Activated CD8-positive, alpha-beta T cell treated with anti-CD3 and anti-CD28 coated beads, Interleukin-2, amount 10 ng/mL, durations not matched to agents 7 days and 5 days (primary cell): ENCODE measurements at regions not wholly inside any gene's neighbourhood (a gene's known extent, or its start where the extent isn't known, plus 50 kb on each side); places are given as distances from the start of the nearest gene placed in this dataset.

Experiments used
- ATAC-seq: fragments of 150-1000 bp; cut with Tn5 transposase; one replicate; pipeline ENCODE4 v1.10.0; 2021; ENCODE audit warnings: moderate library complexity
- CTCF ChIA-PET: fragments of 350-600 bp; sonication (Branson Sonifier 250); formaldehyde crosslinking; loops from one replicate; lab custom pipeline; 2021; ENCODE audit warnings: antibody characterized with exemption; lab: Charles Lee
- POLR2A ChIA-PET: fragments of 350-600 bp; sonication (Branson Sonifier 250); formaldehyde crosslinking; loops from one replicate; lab custom pipeline; 2021; ENCODE audit warnings: antibody characterized with exemption; lab: Charles Lee
- DNase-seq: peaks from one replicate; pipeline ENCODE4 v3.0.0-alpha.2; 2020
- H3K27ac Mint-ChIP-seq: one replicate; pipeline ENCODE4 v1.8.0; 2021; ENCODE audit warnings: mild to moderate bottlenecking, mixed read lengths
- H3K27me3 Mint-ChIP-seq: one replicate; pipeline ENCODE4 v1.8.0; 2021; ENCODE audit warnings: low read depth, mixed read lengths
- H3K36me3 Mint-ChIP-seq: one replicate; pipeline ENCODE4 v1.8.0; 2021; ENCODE audit warnings: low read depth, mixed read lengths
- H3K4me1 Mint-ChIP-seq: one replicate; pipeline ENCODE4 v1.8.0; 2021; ENCODE audit warnings: low read depth, mixed read lengths
- H3K4me3 Mint-ChIP-seq: one replicate; pipeline ENCODE4 v1.8.0; 2021; ENCODE audit warnings: mild to moderate bottlenecking, mixed read lengths
- H3K9me3 Mint-ChIP-seq: one replicate; pipeline ENCODE4 v1.8.0; 2022; ENCODE audit warnings: mixed read lengths; ENCODE audit not compliant: insufficient read depth

- Mint-ChIP-seq H3K27ac (no peak overlapping the region), H3K36me3 (no peaks in the 10 kb centered on the region), H3K4me1 (no peaks in the 10 kb centered on the region), H3K9me3 (no peaks in the 10 kb centered on the region), H3K4me3 (no peak overlapping the region), H3K27me3 (peaks cover 4% of the 10 kb centered on the region)
- no peak for ATAC-seq
- POLR2A ChIA-PET, result no interaction called here
- no peak for DNase-seq
- CTCF ChIA-PET, result interaction anchor here (1.0 kb wide), 1 partner anchor 29 kb away, joined by 3 read pairs; no protein-coding TSS in a partner anchor
These were observed 444.6 kb upstream of the CCDC196 start for GRCh38 chr14:66041582-66041981.

DNA sequence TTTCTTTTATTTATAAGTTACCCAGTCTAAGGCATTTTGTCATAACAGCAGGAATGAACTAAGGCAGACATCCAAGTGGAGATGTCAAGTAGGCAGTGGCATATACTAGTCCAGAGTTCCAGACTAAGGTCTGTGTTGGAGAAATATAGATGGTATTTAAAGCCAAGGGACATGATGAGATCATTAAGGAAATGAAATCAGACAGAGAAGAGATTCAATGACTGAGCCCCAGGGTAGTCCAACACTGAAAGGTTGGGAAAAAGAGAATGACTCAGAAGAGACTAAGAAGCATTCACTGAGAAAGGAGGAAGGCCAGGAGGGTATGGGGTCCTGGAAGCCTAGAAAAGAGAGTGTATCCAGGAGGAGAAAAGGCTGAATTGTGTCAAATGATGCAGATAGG, 442.2 kb upstream of the CCDC196 start:
- H3K4me1 Mint-ChIP-seq, result no peaks in the 10 kb centered on the region
- peaks cover 9% of the 10 kb centered on the region for H3K27me3 Mint-ChIP-seq
- H3K36me3 Mint-ChIP-seq, result no peaks in the 10 kb centered on the region
- POLR2A ChIA-PET, result no interaction called here
- DNase-seq, result no peak
- H3K27ac Mint-ChIP-seq, result no peak overlapping the region
- no peak for ATAC-seq
- no peaks in the 10 kb centered on the region for H3K9me3 Mint-ChIP-seq
- H3K4me3 Mint-ChIP-seq, result no peak overlapping the region
- CTCF ChIA-PET, result no interaction called here

DNA sequence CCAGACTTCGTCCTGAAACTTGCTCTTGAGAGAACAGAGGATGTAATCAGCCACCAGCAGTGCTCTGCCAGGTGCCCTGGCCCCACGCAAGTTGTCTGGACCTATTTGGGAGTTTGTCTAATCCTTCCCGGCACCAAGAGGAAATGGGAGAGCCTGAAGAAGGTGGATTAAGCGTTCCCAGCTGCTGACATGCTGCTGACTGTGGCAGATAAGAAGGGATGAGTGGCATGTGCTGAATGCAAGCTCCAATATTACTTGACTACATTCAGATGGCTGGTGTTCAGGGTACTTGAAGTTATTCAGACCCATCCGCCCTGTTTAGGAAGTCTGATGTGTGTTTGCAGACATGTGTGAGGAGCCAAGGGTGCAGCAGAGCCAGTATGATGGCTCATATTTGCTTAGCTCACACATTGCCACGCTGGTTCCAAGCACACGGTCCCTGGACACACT, 440.6 kb upstream of the CCDC196 start:
- Mint-ChIP-seq H3K4me3 (no peak overlapping the region), H3K27me3 (peaks cover 20% of the 10 kb centered on the region), H3K4me1 (no peaks in the 10 kb centered on the region), H3K9me3 (no peaks in the 10 kb centered on the region), H3K36me3 (no peaks in the 10 kb centered on the region), H3K27ac (no peak overlapping the region)
- ChIA-PET POLR2A (no interaction called here), CTCF (no interaction called here)
- ATAC-seq (no peak), DNase-seq (no peak)

GRCh38 chr14:66046035-66046434, 440.1 kb upstream of the CCDC196 start:
- DNase-seq (no peak), ATAC-seq (no peak)
- no peaks in the 10 kb centered on the region for H3K36me3 Mint-ChIP-seq
- no peaks in the 10 kb centered on the region for H3K9me3 Mint-ChIP-seq
- CTCF ChIA-PET, result no interaction called here
- H3K4me1 Mint-ChIP-seq, result no peaks in the 10 kb centered on the region
- H3K4me3 Mint-ChIP-seq, result no peak overlapping the region
- H3K27me3 Mint-ChIP-seq, result peaks cover 22% of the 10 kb centered on the region
- no peak overlapping the region for H3K27ac Mint-ChIP-seq
- POLR2A ChIA-PET, result no interaction called here

DNA sequence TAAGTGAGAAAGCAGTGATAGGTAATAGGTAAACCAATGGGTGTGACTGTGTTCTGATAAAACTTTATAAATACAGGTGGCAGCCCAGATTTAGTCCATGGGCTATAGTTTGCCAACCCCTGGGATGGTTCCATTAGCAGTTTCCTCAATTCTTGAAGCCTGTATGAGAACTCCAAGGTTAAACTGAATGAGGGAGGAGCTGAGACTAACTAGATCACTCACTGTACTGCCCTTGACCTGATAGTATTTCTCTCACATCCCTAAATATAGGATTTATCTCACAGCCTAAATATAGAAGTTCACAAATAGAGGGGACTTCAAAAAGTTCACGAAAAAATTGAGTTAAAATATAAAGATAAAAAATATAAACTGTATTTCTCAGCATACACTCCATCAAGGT, 439.6 kb upstream of the CCDC196 start:
- POLR2A ChIA-PET, result no interaction called here
- H3K36me3 Mint-ChIP-seq, result no peaks in the 10 kb centered on the region

DNA sequence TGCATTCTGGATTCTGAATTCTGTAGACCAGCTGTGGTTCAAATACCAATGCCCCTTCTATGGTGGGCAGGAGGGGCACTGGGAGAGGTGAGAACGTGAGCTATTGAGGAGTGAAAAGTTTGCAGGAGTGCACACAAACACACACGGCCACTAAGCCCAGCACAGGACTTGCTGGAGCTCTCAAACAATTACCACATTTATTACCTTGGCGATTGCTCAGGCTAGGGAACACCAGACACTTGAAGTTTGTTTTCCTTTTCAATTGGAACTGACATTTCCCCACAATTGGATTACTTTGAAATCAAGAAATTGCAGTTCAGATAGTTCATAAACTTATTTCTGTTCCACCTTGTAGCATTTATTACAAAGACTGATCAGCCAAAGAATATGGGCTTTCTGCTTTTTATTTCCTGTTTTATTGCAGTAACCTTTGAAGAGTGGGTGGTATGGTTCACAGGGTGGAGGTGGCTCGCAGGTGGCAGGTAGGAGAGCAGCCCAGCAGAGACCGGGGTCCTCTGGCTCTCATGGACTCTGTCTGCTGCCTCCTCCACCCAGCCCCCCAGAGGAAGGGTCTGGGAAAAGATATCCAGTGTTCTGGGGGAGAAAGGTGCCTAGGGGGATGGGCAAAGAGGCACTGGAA, 429.8 kb upstream of the CCDC196 start:
- H3K4me3 Mint-ChIP-seq, result no peak overlapping the region
- H3K4me1 Mint-ChIP-seq, result no peaks in the 10 kb centered on the region
- ATAC-seq (no peak), DNase-seq (no peak)
- H3K27me3 Mint-ChIP-seq, result peaks cover 5% of the 10 kb centered on the region
- POLR2A ChIA-PET, result no interaction called here
- no peaks in the 10 kb centered on the region for H3K9me3 Mint-ChIP-seq
- H3K27ac Mint-ChIP-seq, result no peak overlapping the region
- H3K36me3 Mint-ChIP-seq, result no peaks in the 10 kb centered on the region
- CTCF ChIA-PET, result interaction anchor here (1.2 kb wide), 1 partner anchor 14 kb away, joined by 3 read pairs; no protein-coding TSS in a partner anchor

More for the DNA sequence above, 439.6 kb upstream of the CCDC196 start:
- CTCF ChIA-PET, result no interaction called here
- DNase-seq (no peak), ATAC-seq (no peak)
- no peak overlapping the region for H3K4me3 Mint-ChIP-seq
- H3K9me3 Mint-ChIP-seq, result no peaks in the 10 kb centered on the region
- no peaks in the 10 kb centered on the region for H3K4me1 Mint-ChIP-seq
- peaks cover 25% of the 10 kb centered on the region for H3K27me3 Mint-ChIP-seq
- no peak overlapping the region for H3K27ac Mint-ChIP-seq

DNA sequence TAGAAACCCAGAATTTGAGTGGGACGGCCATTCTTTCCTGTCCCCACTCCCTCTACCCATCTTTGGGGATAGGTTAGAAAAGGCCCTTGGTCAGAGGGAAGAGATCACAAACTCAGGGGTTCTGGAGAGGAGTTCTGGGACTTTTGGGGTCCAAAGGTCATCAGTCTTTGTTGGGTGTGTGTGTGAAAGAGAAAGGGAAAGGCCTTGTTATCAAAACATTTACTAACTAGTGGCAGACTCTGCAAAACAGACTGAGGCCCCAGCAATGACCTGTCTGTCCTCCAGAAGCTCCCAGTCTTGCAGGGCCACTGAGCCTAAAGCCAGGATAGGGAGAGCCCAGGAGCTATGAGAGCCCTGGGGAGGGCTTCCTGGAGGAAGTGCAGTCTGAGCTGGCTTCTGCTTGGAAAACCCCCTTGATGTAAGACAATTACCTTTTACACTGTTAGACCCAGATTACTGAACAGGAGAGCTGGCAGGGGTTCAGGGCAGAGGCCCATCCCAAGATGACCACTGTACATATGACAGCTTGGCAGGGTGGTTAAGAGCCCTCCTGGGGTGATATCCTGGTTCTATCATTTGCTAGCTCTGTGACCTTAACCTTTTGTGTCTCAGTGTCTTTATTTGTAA, 429.1 kb upstream of the CCDC196 start:
- CTCF ChIA-PET, result interaction anchor here (1.2 to 1.6 kb wide), 2 partner anchors 13 to 96 kb away, joined by 3 read pairs; no protein-coding TSS in a partner anchor
- Mint-ChIP-seq H3K27ac (no peak overlapping the region), H3K4me1 (no peaks in the 10 kb centered on the region), H3K36me3 (no peaks in the 10 kb centered on the region), H3K27me3 (peaks cover 3% of the 10 kb centered on the region), H3K9me3 (no peaks in the 10 kb centered on the region), H3K4me3 (no peak overlapping the region)
- POLR2A ChIA-PET, result no interaction called here
- DNase-seq (no peak), ATAC-seq (no peak)

DNA sequence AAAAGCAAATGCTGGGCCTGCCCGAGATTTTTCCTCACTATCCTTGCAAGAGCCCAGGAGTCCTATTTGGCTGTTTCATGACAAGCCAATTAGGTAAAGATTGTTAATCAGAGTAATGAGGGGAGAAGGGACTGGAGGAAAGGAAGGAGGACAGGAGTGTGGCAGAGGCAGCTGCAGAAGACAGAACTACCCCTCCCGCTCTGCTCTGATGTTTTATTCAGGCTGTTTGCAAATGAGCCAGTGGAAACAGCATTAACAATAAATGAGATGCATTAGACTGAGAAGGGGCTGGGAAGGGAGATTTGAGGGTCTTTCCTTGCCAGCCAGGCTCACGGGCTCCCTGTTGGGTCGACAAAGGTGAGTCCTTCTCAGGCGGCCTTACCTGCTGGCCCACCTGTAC, 421.0 kb upstream of the CCDC196 start:
- POLR2A ChIA-PET, result interaction anchor here (0.7 kb wide), 1 partner anchor 50 kb away, joined by 3 read pairs; no protein-coding TSS in a partner anchor
- H3K27me3 Mint-ChIP-seq, result peaks cover 12% of the 10 kb centered on the region

DNA sequence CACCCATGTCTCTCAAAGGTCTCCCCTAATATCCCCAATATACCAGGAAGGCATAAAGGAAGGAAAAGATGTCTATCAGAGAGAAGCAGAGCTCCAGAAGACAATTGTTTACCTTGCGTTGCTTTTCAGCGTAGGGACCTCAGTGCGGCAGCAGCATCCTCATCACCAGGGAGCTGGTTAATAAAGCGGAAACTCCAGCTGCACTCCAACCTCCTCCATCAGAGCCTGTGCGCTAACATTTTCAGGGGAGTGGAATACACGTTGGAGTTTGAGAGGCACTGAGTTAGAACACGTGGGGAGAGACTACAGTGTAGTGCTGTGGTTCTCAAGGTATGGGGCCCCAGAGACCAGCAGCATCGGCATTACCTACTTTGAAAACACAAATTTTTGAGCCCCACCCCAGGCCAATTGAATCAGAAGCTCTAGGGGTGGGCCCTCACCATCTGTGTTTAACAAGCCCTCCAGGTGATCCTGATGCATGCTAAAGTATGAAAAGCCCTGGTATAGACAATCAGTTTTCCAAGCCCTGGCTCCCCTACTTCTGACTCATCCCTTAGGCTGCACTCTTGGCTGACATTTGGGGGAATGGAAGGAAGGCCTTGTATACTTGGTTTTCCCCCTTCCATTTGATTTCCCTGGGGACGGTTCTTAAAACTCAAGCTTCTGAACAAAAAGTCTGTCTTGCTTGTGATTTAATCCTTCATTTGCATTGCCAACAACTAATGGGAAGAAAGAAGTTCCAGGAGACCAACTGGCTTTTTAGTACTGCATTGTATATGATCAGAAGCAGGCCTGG, 419.0 kb upstream of the CCDC196 start:
- H3K4me1 Mint-ChIP-seq, result peaks cover 13% of the 10 kb centered on the region
- ChIA-PET POLR2A (interaction anchor here (0.7 kb wide), 1 partner anchor 297 kb away, joined by 3 read pairs; no protein-coding TSS in a partner anchor), CTCF (interaction anchor here (1.2 to 3.8 kb wide), 3 partner anchors 243 to 903 kb away, joined by 4 to 15 read pairs (median 4); no protein-coding TSS in a partner anchor)
- H3K27me3 Mint-ChIP-seq, result peaks cover 14% of the 10 kb centered on the region
- DNase-seq (no peak), ATAC-seq (no peak)
- no peaks in the 10 kb centered on the region for H3K36me3 Mint-ChIP-seq
- H3K4me3 Mint-ChIP-seq, result no peak overlapping the region
- H3K9me3 Mint-ChIP-seq, result no peaks in the 10 kb centered on the region
- no peak overlapping the region for H3K27ac Mint-ChIP-seq

More for the DNA sequence above, 421.0 kb upstream of the CCDC196 start:
- Mint-ChIP-seq H3K9me3 (no peaks in the 10 kb centered on the region), H3K36me3 (no peaks in the 10 kb centered on the region), H3K27ac (no peak overlapping the region), H3K4me1 (peaks cover 6% of the 10 kb centered on the region), H3K4me3 (no peak overlapping the region)
- DNase-seq, result no peak
- CTCF ChIA-PET, result interaction anchor here (0.6 to 3.6 kb wide), 3 partner anchors 106 to 1105 kb away, joined by 3 to 13 read pairs (median 3); no protein-coding TSS in a partner anchor
- no peak for ATAC-seq

DNA sequence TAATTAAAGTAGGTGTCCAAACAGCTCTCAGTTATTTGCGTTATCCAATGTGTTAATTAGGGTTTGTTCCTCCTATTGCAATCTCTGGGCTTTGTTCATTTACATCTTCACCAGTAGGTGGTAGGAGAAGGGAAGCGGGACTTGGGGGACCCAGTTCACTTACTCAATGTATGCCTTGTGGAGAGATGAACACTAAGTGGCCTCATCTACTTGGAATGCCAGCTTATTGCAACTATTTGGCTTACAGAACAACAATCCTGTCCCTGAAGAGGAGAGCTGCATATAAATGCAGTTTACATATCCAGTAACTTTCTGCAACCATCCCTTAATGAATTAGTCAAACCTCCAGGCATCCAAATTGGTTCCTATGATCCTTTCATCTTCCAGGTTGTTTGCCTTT, 417.1 kb upstream of the CCDC196 start:
- Mint-ChIP-seq H3K27me3 (peaks cover 9% of the 10 kb centered on the region), H3K36me3 (no peaks in the 10 kb centered on the region), H3K4me3 (no peak overlapping the region), H3K27ac (no peak overlapping the region), H3K4me1 (peaks cover 13% of the 10 kb centered on the region), H3K9me3 (no peaks in the 10 kb centered on the region)
- ChIA-PET CTCF (interaction anchor here (1.2 to 5.4 kb wide), 5 partner anchors 9 to 905 kb away, joined by 3 to 55 read pairs (median 28); no protein-coding TSS in a partner anchor), POLR2A (interaction anchor here (1.7 kb wide), 1 partner anchor 142 kb away, joined by 3 read pairs; no protein-coding TSS in a partner anchor)
- ATAC-seq (no peak), DNase-seq (no peak)

- DNase-seq, result no peak
- H3K4me1 Mint-ChIP-seq, result peaks cover 13% of the 10 kb centered on the region
- H3K36me3 Mint-ChIP-seq, result no peaks in the 10 kb centered on the region
- no peak for ATAC-seq
- ChIA-PET POLR2A (interaction anchor here (1.2 to 1.7 kb wide), 2 partner anchors 143 to 656 kb away, joined by 3 read pairs; no protein-coding TSS in a partner anchor), CTCF (interaction anchor here (0.7 to 5.4 kb wide), 24 partner anchors 9 to 906 kb away, joined by 3 to 55 read pairs (median 4); no protein-coding TSS in a partner anchor)
- H3K27me3 Mint-ChIP-seq, result peaks cover 6% of the 10 kb centered on the region
- no peak overlapping the region for H3K4me3 Mint-ChIP-seq
- no peak overlapping the region for H3K27ac Mint-ChIP-seq
- H3K9me3 Mint-ChIP-seq, result no peaks in the 10 kb centered on the region
These were observed 416.2 kb upstream of the CCDC196 start for GRCh38 chr14:66069830-66070541.
